Astrocyte (in vitro differentiated cells and primary cell): ENCODE measurements at regions not wholly inside any gene's neighbourhood (a gene's known extent, or its start where the extent isn't known, plus 50 kb on each side); places are given as distances from the start of the nearest gene placed in this dataset.

Source experiments
- CTCF ChIP-seq: IDR thresholded peaks from 2 replicates; pipeline ENCODE4 v1.5.1; 2011; ENCODE audit warnings: low read depth, mild to moderate bottlenecking, inconsistent platforms, low read length, moderate library complexity; ENCODE audit not compliant: insufficient read depth
- EZH2 ChIP-seq: IDR thresholded peaks from 2 replicates; pipeline ENCODE4 v1.6.1; 2012; ENCODE audit warnings: mild to moderate bottlenecking, low read length, inconsistent platforms; ENCODE audit not compliant: insufficient read depth

GRCh38 chr2:236321415-236321814, 57.2 kb upstream of the ASB18 start:
- no peak for TF ChIP-seq EZH2
- no peak for TF ChIP-seq CTCF
